HG03521 (cell line): ENCODE measurements at regions not wholly inside any gene's neighbourhood (a gene's known extent, or its start where the extent isn't known, plus 50 kb on each side); places are given as distances from the start of the nearest gene placed in this dataset.
A peak's percentile ranks its signal among the peaks of the same experiment; 100 is the strongest.
"Not testable (repeated sequence)": the region's sequence is repeated elsewhere in the genome, so short reads cannot be mapped to it uniquely, and the experiment has no call there.

ENCODE experiments used
- ATAC-seq: cut with Tn5 transposase; IDR thresholded peaks from one replicate; pipeline ENCODE4 v1.9.1; 2021; ENCODE audit warnings: mild to moderate bottlenecking, moderate library complexity; ENCODE audit not compliant: unreplicated experiment

DNA sequence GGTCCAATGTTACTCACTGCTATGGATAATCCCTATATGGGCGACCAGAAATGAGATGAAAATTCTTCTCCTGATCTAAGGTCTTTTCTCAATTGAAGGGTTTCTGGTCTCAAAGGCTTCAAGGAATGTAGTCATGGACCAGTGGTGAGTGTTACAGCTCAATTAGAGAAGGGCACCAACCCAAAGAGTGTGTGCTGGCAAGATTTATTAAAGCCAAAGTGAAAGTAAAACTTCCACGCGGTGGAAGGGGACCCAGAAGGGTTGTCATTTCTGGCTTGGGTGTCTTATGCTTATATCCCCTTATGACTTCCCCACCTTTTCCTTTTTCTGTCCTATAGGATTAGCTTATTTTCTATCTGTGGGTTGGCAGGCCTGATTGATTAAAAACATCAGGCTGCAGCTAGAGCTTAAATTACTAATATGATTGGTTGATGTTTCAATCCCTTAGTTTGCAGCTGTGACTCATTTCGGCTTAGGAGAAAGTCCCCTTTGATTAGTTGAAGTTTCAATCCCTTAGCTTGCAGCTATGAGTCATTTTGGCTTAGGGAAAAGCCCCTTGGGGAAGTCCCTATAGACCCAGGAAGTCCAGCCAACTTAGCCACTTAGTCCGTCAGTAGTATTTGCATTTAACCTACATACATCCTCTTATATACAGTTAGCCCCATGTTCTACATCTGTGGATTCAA, 179.5 kb upstream of the NLGN4Y start:
- ATAC-seq, result peak; percentile 46

DNA sequence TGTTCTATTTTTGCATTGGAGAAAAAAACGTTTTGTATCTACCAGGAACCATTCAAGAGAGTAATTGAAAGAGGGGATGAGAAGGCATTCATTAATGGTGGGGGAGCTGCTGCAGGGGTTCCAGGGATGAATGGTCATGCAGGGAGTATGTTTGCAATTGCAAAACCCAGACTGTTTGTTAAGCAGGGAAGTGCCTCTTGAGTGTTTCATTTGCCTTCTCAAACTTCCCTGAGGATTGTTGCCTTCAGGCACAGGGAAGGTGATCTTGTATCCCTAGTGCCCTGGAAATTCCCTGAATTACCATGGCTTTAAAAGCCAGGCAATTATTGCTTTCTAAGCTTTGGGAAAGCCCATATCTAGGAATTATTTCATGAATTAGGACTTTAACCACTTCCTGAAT, 172.7 kb upstream of the NLGN4Y start:
- ATAC-seq, result no peak

DNA sequence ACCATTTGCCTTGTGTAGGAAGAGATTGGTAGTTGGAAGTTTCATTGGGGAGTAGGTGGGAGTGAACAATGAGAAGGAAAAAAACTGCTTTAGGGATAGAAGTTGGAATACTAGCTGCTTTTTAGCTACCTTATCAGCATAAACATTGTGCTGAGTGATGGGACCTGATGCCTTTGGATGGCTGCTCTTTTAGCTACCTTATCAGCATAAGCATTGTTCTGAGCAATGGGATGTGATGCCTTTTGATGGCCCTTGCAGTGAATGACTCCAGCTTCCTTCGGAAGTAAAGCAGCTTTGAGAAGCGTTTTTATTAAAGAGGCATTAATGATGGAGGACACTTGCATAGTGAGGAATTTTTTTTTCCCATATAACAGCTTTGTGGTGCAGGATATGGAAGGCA, 168.2 kb upstream of the NLGN4Y start:
- no peak for ATAC-seq

DNA sequence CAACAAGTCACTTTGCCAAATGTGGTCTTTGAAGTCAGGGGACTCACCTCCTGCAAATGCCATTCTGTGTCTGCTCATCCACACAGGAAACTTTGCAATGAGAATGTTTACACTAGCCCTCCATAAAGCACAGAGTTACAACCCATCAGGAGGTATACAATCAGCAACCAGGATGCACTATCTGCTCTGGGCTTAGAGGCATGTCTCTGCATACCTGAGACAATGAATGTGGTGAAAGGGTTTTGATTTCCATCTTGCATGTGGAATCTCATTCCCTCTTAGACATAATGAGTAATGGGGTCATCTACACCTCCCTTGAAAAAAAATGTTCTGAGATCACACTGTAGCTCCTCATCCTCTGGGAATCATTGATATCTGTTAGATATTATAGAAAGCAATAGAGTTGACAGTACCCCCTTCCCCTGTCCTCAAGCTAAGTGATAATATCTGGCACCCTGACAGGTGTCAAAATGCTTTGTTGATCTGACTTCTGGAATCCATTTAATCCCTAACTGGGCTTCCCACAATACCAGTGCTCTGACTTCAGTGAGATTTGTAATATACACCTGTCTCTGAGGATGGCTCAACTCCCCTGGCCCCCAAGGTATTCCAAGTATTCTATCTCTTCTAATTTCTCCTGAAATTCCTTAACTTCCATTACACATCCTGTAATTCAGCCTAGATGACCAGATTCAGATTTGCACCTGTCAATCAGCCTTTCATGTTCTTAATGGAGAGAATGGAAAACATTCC, 163.4 kb upstream of the NLGN4Y start:
- ATAC-seq, result no peak

DNA sequence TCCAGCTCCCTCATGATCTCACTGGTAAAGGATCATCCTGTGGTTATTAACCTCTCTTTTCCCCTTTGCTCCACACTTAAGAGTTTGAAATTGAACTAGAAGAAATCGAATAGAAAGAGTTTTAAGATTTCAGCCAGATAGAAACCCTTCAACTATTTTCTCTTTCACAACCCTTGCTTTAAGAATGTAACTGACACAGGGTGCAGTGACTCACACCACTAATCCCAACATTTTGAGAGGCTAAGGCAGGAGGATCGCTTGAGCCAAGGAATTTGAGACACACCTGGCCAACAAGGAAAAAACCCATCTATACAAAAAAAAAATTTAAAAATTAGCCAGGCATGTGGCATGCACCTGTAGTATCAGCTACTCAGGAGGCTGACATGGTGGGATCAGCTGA, 150.7 kb upstream of the NLGN4Y start:
- ATAC-seq, result no peak

DNA sequence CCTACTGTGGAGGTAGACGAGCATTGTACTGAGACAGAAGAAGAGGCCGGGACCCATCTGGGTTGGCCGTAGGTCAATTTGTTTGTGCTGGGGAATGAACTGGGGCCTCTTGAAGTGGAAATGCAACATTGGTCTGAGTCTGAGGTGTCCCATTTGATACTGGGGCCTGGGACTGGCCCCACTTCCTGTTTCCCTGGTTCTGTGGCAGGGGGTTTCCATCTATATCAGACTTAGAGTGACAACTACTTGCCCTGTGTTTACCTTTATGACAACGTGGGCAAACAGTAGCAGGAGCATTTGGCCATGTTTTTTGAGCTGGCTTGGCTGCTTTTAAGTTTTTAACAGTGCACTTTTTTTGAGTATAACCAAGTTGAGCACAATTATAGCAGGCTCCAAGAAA, 146.1 kb upstream of the NLGN4Y start:
- ATAC-seq, result no peak

DNA sequence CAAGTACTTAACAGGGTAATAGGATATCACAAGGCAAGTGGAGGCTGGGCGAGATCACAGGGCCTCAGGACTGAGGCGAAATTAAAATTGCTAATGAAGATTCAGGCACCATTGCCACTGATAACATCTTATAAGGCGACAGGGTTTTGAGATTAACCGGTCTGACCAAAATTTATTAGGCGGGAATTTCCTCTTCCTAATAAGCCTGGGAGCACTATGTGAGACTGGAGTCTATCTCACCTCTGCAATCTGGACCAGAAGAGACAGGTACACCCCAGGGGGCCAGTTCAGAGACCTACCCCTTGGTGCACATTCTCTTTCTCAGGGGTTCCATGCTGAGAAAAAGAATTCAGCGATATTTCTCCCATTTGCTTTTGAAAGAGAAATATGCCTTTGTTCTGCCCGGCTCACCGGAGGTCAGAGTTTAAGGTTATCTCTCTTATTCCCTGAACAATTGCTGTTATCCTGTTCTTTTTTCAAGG, 113.7 kb upstream of the NLGN4Y start:
- ATAC-seq, result not testable (repeated sequence)

DNA sequence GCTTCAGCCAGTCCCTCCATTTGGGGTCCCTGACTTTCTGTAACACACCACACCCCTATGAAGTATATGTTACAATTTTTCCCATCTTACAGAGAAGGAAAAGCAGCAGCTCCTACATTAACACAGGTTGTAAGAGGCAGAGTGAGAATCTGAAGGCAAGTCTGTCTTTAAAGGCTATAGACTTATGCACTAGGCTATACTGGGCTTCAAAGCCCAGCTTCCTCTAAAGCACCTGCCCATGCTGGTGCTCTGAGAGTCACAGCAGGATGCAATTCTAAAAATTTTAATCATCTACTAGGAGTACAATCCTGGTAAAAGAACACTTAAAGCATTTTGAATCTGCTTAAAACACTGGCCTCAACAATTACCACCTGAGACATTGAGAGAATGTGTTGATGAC, 113.0 kb upstream of the NLGN4Y start:
- ATAC-seq, result no peak

DNA sequence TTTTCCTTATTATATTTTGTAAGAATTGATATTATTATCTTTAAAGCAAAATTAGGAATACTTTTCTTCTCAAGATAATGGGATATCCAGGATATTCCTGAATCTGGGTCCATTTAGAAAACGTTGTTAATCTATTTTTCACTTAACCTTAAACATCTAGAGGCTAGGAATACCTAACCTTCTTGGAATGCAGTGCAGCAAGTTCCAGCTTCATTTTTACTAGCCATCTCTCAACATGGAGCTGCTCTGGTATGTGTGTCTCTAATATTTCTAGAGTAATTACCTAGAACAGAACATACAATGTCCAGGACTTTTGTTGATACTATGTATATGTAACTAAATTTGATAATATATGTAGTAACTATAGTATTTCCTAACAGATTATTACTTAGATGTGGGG, 87.8 kb upstream of the NLGN4Y start:
- no peak for ATAC-seq

DNA sequence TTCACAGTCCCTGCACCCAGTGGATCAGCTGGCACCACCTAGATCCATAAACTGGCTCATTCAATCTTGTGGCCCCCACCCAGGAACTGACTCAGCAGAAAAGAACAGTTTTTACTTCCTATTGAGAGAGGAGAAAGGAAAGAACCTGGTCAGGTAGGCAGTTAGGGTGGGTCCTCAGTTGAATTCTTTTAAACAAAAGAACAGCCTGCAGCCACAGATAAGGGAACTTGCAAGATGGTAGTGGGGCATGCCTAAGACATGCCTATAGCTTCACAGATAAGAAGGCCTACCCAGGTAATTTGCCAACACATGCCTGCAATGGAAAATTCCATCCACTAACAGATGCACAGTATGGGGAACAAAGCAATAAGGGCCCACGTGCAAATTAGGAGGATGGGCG, 86.7 kb upstream of the NLGN4Y start:
- no peak for ATAC-seq

DNA sequence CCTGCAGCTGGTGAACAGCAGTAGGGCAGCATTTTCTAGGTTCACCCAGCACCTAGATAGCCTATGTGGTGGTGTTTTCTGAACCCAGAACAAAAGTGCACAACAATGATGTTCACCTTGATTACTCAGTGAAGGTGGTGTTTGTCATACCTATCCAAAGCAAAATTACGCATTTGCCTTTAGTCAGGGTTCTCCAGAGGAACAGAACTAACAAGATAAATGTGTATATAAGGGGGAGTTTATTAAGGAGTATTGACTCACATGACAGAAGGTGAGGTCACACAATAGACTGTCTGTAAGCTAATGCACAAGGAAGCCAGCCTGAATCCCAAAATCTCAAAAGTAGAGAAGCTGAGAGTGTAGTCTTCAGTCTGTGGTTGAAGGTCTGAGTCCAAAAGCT, 85.9 kb upstream of the NLGN4Y start:
- no peak for ATAC-seq

DNA sequence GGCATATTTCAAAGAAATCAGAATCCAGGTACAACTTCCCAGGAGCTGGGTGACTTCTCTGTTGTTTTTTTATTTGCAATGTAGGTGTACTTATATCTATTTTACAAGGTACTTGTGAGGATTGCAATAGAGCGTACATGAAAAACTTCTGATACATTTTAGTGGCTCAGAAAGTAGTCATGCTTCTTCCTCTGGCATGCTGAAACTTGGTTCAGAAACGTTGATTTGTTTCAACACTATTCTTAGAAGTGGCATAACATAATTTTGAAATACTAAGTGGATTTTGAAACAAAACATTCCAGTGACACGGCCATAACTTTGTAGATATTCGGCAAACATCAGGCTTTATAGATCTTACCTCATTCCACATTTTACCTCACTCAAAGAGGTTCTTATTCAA, 79.8 kb upstream of the NLGN4Y start:
- no peak for ATAC-seq

DNA sequence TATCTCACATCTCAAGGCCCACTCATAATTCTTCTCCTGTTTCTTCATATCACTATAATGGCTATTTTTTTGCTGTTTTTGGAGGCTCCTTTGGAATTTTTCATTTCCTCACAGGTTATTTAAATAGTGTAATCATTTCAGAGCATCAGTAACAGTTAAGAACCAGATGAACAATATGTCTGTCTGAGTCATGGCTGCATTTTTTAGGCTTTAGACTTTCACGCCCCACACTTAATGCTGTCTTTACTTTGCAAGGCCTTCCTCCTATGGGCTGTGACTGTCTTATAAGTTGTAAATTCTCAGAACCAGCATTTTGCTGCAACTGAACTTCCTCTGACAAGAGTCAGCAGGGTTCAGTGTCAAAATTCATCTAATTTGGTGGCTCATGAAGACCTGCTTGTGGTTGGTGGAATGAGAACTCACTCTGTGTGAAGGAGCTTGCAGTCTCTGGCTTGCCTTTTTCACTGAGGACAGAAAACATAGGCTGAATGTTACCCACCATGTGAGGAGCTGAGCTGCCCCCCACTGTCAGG, 56.1 kb upstream of the NLGN4Y start:
- no peak for ATAC-seq

DNA sequence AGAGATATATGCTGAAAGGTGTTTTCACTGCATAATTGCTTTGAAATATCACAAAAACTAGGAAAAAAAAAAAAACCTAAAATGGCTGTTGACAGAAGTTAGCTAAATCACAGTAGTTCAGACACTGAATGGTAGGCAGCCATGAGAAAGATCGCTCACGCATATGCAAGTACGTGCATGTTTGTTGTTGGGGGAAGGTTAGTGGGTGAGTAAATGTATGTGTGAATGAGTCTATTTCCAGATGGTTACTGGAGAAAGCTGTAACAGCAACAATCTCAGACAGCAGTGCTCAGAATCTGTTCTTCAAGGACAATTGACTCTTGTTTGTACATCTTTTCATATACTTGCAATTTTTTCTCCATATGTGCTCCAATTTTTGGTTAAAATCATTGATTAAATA, 51.9 kb upstream of the NLGN4Y start:
- no peak for ATAC-seq

DNA sequence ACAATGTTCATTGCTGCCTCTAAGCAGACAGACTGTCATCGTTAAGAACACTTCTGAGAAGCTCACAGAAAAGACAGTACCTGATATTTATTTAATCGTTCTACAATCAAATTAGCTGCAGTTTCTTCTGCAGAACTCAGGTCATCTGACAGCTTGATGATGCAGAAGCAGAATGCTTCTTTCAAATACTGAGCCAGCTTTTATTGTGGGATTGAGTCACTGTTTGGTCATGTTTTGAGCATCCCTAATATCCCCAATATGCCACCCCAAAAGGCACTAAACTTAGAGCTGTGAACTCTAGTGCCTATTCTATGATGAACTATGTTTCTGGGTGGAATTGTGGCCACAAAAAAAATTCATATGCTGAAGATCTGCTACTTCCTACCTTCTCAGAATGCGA, 51.0 kb upstream of the NLGN4Y start:
- no peak for ATAC-seq
